Sigmoid colon (tissue), 6 donors: ENCODE measurements at regions not wholly inside any gene's neighbourhood (a gene's known extent, or its start where the extent isn't known, plus 50 kb on each side); places are given as distances from the start of the nearest gene placed in this dataset.

ENCODE experiments used
- DNase-seq: peaks from one replicate; pipeline ENCODE4 v3.0.0-alpha.2; 2019
- H3K27ac ChIP-seq, 4 donors: fragments of 200-600 bp; sonication (generic); one replicate each; pipeline ENCODE4 v1.5.1; 2016 to 2019; ENCODE audit warnings: mild to moderate bottlenecking in 1 of 4
- H3K27me3 ChIP-seq, 3 donors: fragments of 200-600 bp; sonication (generic); one replicate each; pipeline ENCODE4 v1.5.1; 2019; ENCODE audit warnings: mild to moderate bottlenecking in 1 of 3
- H3K36me3 ChIP-seq, 4 donors: fragments of 200-600 bp; sonication (generic); one replicate each; pipeline ENCODE4 v1.5.1; 2016 to 2019
- H3K4me1 ChIP-seq, 4 donors: fragments of 200-600 bp; sonication (generic); one replicate each; pipeline ENCODE4 v1.5.1; 2017 to 2019
- H3K4me3 ChIP-seq, 4 donors: fragments of 200-600 bp; sonication (generic); one replicate each; pipeline ENCODE4 v1.5.1; 2017 to 2019; ENCODE audit warnings: mild to moderate bottlenecking in 2 of 4, moderate library complexity in 1 of 4
- H3K9me3 ChIP-seq, 4 donors: fragments of 200-600 bp in 3 of 4; sonication (generic) in 3 of 4; one replicate each; pipeline versions ENCODE4 v1.5.1 to v1.6.1; 2013 to 2019
- EP300 ChIP-seq, 4 donors: sonication (generic); formaldehyde crosslinking; IDR thresholded peaks; one replicate each; pipeline ENCODE4 v1.6.1; 2017; ENCODE audit warnings: antibody characterized with exemption in 4 of 4
- POLR2A ChIP-seq, 2 donors: fragments of 450-650 bp; IDR thresholded peaks; one replicate each; pipeline ENCODE4 v1.6.1; 2016; ENCODE audit warnings: antibody characterized with exemption in 2 of 2, mild to moderate bottlenecking in 2 of 2, moderate library complexity in 2 of 2
- POLR2AphosphoS5 ChIP-seq, 4 donors: sonication (generic); formaldehyde crosslinking; IDR thresholded peaks; one replicate each; pipeline ENCODE4 v1.6.1; 2017; ENCODE audit warnings: antibody characterized with exemption in 4 of 4
- WGBS, 2 donors: extraction: QIAGEN DNeasy Blood & Tissue Kit; methylation state at CpG; one replicate each; pipeline ENCODE4 v1.1.7; 2013; 5-methylcytosine and 5-hydroxymethylcytosine counted together
- intact Hi-C: fragments of 100-400 bp; cut with DNase I; formaldehyde crosslinking; loops from one replicate; pipeline ENCODE4 v1.15.1; 2023
- TF ChIP-seq, protein P1 (sequence below), 4 experiments: fragments of 450-650 bp in 3 of 4; fragments of 200-600 bp in 1 of 4; IDR thresholded peaks; one replicate each; pipeline ENCODE4 v1.5.1; 2016 to 2019; ENCODE audit warnings: antibody characterized with exemption in 4 of 4, mild to moderate bottlenecking in 3 of 4, moderate library complexity in 2 of 4
- donor health status: healthy with polysubstance abuse.
- donor health status: healthy.

DNA sequence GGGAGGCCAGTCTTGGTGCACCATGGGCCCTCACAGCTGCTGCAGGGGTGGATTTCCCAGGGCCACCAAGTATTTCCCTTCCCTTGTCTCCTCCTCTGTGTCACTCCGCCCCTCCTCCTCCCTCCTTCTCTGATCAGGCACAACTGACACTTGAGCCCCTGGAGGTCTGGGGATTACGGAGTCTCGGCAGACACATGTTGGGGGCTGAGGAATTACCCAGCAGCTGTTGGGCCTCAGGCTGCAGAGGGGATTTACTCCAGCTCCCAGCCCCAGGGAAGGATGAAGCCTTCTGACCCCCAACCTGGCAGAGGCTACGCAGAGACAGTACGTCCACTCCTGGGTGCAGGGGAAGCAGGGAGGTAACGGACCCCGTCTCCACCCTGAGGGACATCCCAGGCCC lies 420.5 kb upstream of the SULF2 start:
- Histone ChIP-seq H3K36me3 (no peaks in the 10 kb centered on the region), H3K4me3 (no peak overlapping the region), H3K9me3 (no peaks in the 10 kb centered on the region), H3K4me1 (no peaks in the 10 kb centered on the region), H3K27ac (no peak overlapping the region), H3K27me3 (no peaks in the 10 kb centered on the region)
- WGBS, 2 donors = 89 to 91% methylated on average over 7 of the region's 7 CpGs
- TF ChIP-seq EP300 (IDR thresholded peaks at IDR 0.05) (no peak), POLR2AphosphoS5 (IDR thresholded peaks at IDR 0.05) (no peak), POLR2A (IDR thresholded peaks at IDR 0.05) (no peak)
- TF ChIP-seq, protein P1, sequence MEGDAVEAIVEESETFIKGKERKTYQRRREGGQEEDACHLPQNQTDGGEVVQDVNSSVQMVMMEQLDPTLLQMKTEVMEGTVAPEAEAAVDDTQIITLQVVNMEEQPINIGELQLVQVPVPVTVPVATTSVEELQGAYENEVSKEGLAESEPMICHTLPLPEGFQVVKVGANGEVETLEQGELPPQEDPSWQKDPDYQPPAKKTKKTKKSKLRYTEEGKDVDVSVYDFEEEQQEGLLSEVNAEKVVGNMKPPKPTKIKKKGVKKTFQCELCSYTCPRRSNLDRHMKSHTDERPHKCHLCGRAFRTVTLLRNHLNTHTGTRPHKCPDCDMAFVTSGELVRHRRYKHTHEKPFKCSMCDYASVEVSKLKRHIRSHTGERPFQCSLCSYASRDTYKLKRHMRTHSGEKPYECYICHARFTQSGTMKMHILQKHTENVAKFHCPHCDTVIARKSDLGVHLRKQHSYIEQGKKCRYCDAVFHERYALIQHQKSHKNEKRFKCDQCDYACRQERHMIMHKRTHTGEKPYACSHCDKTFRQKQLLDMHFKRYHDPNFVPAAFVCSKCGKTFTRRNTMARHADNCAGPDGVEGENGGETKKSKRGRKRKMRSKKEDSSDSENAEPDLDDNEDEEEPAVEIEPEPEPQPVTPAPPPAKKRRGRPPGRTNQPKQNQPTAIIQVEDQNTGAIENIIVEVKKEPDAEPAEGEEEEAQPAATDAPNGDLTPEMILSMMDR (IDR thresholded peaks at IDR 0.05) = no peak
- no peak for DNase-seq
- intact Hi-C loops = no loop called here

DNA sequence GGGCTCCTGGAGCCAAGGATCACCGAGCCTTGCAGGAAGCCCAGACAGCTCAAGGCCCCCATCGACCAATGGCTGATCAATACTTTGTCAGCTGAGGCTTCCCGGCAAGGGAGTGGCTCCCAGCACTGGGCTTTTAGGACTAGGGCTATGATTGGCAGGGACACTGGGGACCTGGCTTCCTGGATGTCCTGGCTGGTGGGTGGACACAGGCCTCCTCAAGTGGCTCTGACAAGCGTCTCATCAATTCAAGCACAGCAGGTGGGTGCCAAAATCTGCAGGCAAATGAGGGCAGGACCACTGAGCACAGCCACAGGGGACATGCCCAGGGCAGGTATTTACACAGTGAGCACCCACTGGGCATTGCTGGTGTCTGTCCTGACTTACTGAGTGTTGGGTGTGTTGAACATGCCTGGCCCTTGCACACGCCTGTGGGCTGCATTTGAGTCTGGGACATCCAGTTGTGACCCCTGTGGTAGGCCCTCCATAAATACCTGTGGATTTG lies 420.1 kb upstream of the SULF2 start:
- no peaks in the 10 kb centered on the region for H3K27me3 ChIP-seq

DNA sequence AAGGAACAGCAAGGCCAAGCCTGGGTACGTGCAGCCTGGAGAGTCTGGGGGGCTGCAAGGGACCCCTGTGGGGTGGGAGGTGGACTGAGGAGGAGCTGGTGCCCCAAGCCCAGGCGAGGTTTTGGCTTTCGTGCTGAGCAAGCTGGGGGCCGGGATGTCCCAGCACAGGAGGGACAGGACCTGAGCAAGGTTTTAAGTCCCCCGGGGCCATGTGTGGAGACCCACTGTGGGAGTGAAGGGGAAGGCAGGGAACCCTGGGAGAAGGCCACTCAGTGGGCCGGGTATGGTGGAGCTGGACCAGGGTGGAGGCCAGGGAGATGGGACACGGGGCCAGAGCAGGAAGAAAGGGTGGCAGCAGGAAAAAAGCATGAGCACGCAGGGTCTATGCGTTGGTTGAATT lies 419.2 kb upstream of the SULF2 start:
- no peak overlapping the region for H3K4me3 ChIP-seq
- H3K27ac ChIP-seq = no peak overlapping the region
- 90 to 93% methylated on average over 9 of the region's 9 CpGs for WGBS, 2 donors
- intact Hi-C loops = no loop called here
- H3K9me3 ChIP-seq = no peaks in the 10 kb centered on the region
- DNase-seq = no peak
- H3K27me3 ChIP-seq = no peaks in the 10 kb centered on the region
- no peaks in the 10 kb centered on the region for H3K4me1 ChIP-seq
- TF ChIP-seq POLR2A (IDR thresholded peaks at IDR 0.05) (no peak), POLR2AphosphoS5 (IDR thresholded peaks at IDR 0.05) (no peak), EP300 (IDR thresholded peaks at IDR 0.05) (no peak)
- TF ChIP-seq, protein P1 (IDR thresholded peaks at IDR 0.05) = no peak
- no peaks in the 10 kb centered on the region for H3K36me3 ChIP-seq

More for the DNA sequence above, 420.1 kb upstream of the SULF2 start:
- 76 to 82% methylated on average over 5 of the region's 5 CpGs for WGBS, 2 donors
- no peaks in the 10 kb centered on the region for H3K4me1 ChIP-seq
- H3K9me3 ChIP-seq = no peaks in the 10 kb centered on the region
- intact Hi-C loops = no loop called here
- no peak overlapping the region for H3K4me3 ChIP-seq
- TF ChIP-seq POLR2A (IDR thresholded peaks at IDR 0.05) = no peak
- no peak for TF ChIP-seq EP300 (IDR thresholded peaks at IDR 0.05)
- TF ChIP-seq, protein P1 (IDR thresholded peaks at IDR 0.05) = no peak
- no peak for TF ChIP-seq POLR2AphosphoS5 (IDR thresholded peaks at IDR 0.05)
- no peak overlapping the region for H3K27ac ChIP-seq
- H3K36me3 ChIP-seq = no peaks in the 10 kb centered on the region
- no peak for DNase-seq

DNA sequence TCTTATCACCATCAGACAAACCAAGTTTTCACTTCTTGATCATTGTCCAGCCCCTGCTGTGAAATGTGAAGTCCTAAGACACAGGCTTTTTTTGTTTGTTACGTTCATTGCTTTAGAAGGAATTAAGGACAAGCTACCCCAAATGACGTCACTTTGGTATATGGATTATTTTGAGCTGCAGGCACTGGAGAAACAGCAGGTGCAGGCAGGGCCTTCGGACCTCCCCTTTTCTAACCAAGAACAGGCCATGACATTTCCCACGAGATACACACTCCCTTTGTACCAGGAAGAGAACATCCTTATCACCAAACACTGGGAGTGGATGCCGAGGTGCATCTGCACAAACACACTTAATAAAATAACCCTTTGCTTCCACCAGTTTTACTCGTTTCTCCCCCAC lies 418.0 kb upstream of the SULF2 start:
- TF ChIP-seq, protein P1 (IDR thresholded peaks at IDR 0.05) = no peak
- TF ChIP-seq POLR2AphosphoS5 (IDR thresholded peaks at IDR 0.05) (no peak), EP300 (IDR thresholded peaks at IDR 0.05) (no peak), POLR2A (IDR thresholded peaks at IDR 0.05) (no peak)
- Histone ChIP-seq H3K4me1 (peaks cover 0 to 3% (median 0%) of the 10 kb centered on the region in 4 donors), H3K36me3 (no peaks in the 10 kb centered on the region), H3K4me3 (no peak overlapping the region), H3K27me3 (no peaks in the 10 kb centered on the region), H3K27ac (no peak overlapping the region), H3K9me3 (no peaks in the 10 kb centered on the region)
- WGBS, 2 donors = 19 to 59% methylated on average over 6 of the region's 6 CpGs
- intact Hi-C loops = no loop called here
- DNase-seq = no peak
